WTC11 (cell line): ENCODE measurements at regions not wholly inside any gene's neighbourhood (a gene's known extent, or its start where the extent isn't known, plus 50 kb on each side); places are given as distances from the start of the nearest gene placed in this dataset.

Source experiments
- ATAC-seq: fragments of 200-7000 bp; cut with Tn5 transposase; 2 replicates; pipeline ENCODE4 v1.10.0; 2021; ENCODE audit warnings: mild to moderate bottlenecking, moderate library complexity
- CTCF ChIA-PET: fragments of 300-600 bp; sonication (Branson Sonifier 250); formaldehyde crosslinking; loops from one replicate; lab custom pipeline; 2021; ENCODE audit warnings: antibody characterized with exemption; lab: Charles Lee
- POLR2A ChIA-PET: fragments of 350-600 bp; sonication (Branson Sonifier 250); formaldehyde crosslinking; loops from one replicate; lab custom pipeline; 2021; ENCODE audit warnings: antibody characterized with exemption; lab: Charles Lee
- DNase-seq: peaks from one replicate; pipeline ENCODE4 v3.0.0; 2021; ENCODE audit warnings: low spot score
- H3K27ac Mint-ChIP-seq: 2 replicates; pipeline ENCODE4 v1.8.0; 2021; ENCODE audit warnings: mixed read lengths
- H3K27me3 Mint-ChIP-seq: 2 replicates; pipeline ENCODE4 v1.8.0; 2021; ENCODE audit warnings: low read depth, mild to moderate bottlenecking, moderate library complexity, mixed read lengths
- H3K36me3 Mint-ChIP-seq: 2 replicates; pipeline ENCODE4 v1.8.0; 2021; ENCODE audit warnings: mixed read lengths
- H3K4me1 Mint-ChIP-seq: 2 replicates; pipeline ENCODE4 v1.8.0; 2022; ENCODE audit warnings: mixed read lengths
- H3K4me3 Mint-ChIP-seq: 2 replicates; pipeline ENCODE4 v1.8.0; 2021; ENCODE audit warnings: mild to moderate bottlenecking, moderate library complexity, mixed read lengths
- H3K9me3 Mint-ChIP-seq: 2 replicates; pipeline ENCODE4 v1.8.0; 2021; ENCODE audit warnings: mixed read lengths
- ARID4B ChIP-seq: sonication (generic); formaldehyde crosslinking; IDR thresholded peaks from 2 replicates; pipeline ENCODE4 v1.8.0; 2023; ENCODE audit warnings: missing genetic modification reagents, mild to moderate bottlenecking, borderline replicate concordance
- ATF6 ChIP-seq: sonication (generic); formaldehyde crosslinking; IDR thresholded peaks from 2 replicates; pipeline ENCODE4 v1.8.1; 2023; ENCODE audit warnings: mild to moderate bottlenecking, missing genetic modification reagents
- CTCF ChIP-seq: fragments of 200-600 bp; IDR thresholded peaks from 2 replicates; pipeline ENCODE4 v1.8.0; 2022; ENCODE audit warnings: antibody characterized with exemption
- EMX1 ChIP-seq: fragments of 250-450 bp; sonication (Bioruptor Pico); IDR thresholded peaks from 2 replicates; pipeline ENCODE4 v1.8.0; 2021; ENCODE audit warnings: mild to moderate bottlenecking
- ETV6 ChIP-seq: sonication (generic); formaldehyde crosslinking; IDR thresholded peaks from 2 replicates; pipeline ENCODE4 v1.8.1; 2022; ENCODE audit warnings: mild to moderate bottlenecking, missing genetic modification reagents
- GABPB1 ChIP-seq: sonication (generic); formaldehyde crosslinking; IDR thresholded peaks from 2 replicates; pipeline ENCODE4 v1.8.1; 2023; ENCODE audit warnings: mild to moderate bottlenecking, missing genetic modification reagents
- HMGA2 ChIP-seq: fragments of 250-450 bp; sonication (Bioruptor Pico); IDR thresholded peaks from 2 replicates; pipeline ENCODE4 v1.4.0; 2021; ENCODE audit warnings: mild to moderate bottlenecking, moderate library complexity
- IRF1 ChIP-seq: sonication (generic); formaldehyde crosslinking; IDR thresholded peaks from 2 replicates; pipeline ENCODE4 v1.8.0; 2023; ENCODE audit warnings: missing genetic modification reagents
- JUN ChIP-seq: sonication (generic); formaldehyde crosslinking; IDR thresholded peaks from 2 replicates; pipeline ENCODE4 v1.8.0; 2023; ENCODE audit warnings: mild to moderate bottlenecking, missing genetic modification reagents
- MLX ChIP-seq: sonication (generic); formaldehyde crosslinking; IDR thresholded peaks from 2 replicates; pipeline ENCODE4 v1.8.1; 2023; ENCODE audit warnings: mild to moderate bottlenecking, missing genetic modification reagents, moderate library complexity
- NFYB ChIP-seq: sonication (generic); formaldehyde crosslinking; conservative IDR thresholded peaks from 2 replicates; pipeline ENCODE4 v1.8.0; 2022; ENCODE audit warnings: low read depth, missing genetic modification reagents
- NR3C1 ChIP-seq: sonication (generic); formaldehyde crosslinking; conservative IDR thresholded peaks from 2 replicates; pipeline ENCODE4 v1.8.1; 2023; ENCODE audit warnings: low read depth, mild to moderate bottlenecking, missing genetic modification reagents
- PRDM15 ChIP-seq: sonication (generic); formaldehyde crosslinking; IDR thresholded peaks from 2 replicates; pipeline ENCODE4 v1.8.0; 2022; ENCODE audit warnings: missing genetic modification reagents
- SP1 ChIP-seq: sonication (generic); formaldehyde crosslinking; conservative IDR thresholded peaks from 2 replicates; pipeline ENCODE4 v1.8.1; 2022; ENCODE audit warnings: missing genetic modification reagents
- USF1 ChIP-seq: sonication (generic); formaldehyde crosslinking; IDR thresholded peaks from 2 replicates; pipeline ENCODE4 v1.8.0; 2022; ENCODE audit warnings: mild to moderate bottlenecking, missing genetic modification reagents
- USF2 ChIP-seq: sonication (generic); formaldehyde crosslinking; IDR thresholded peaks from 2 replicates; pipeline ENCODE4 v1.8.1; 2023; ENCODE audit warnings: mild to moderate bottlenecking, missing genetic modification reagents, moderate library complexity
- ZNF121 ChIP-seq: sonication (generic); formaldehyde crosslinking; IDR thresholded peaks from 2 replicates; pipeline ENCODE4 v1.8.0; 2023; ENCODE audit warnings: missing genetic modification reagents
- ZNF219 ChIP-seq: sonication (generic); formaldehyde crosslinking; IDR thresholded peaks from 2 replicates; pipeline ENCODE4 v1.8.0; 2023; ENCODE audit warnings: missing genetic modification reagents, mild to moderate bottlenecking, borderline replicate concordance
- ZNF416 ChIP-seq: fragments of 250-450 bp; sonication (Bioruptor Pico); IDR thresholded peaks from 2 replicates; pipeline ENCODE4 v1.9.0; 2021; ENCODE audit warnings: mild to moderate bottlenecking, inconsistent platforms
- ZSCAN18 ChIP-seq: fragments of 250-450 bp; sonication (Bioruptor Pico); IDR thresholded peaks from 2 replicates; pipeline ENCODE4 v2.1.2; 2022; ENCODE audit warnings: mild to moderate bottlenecking, moderate library complexity

GRCh38 chr19:30086916-30087315 lies 144.9 kb downstream of the URI1 start (continued):
- TF ChIP-seq ARID4B (no peak), EMX1 (CRISPR knock-in tag) (no peak), SP1 (CRISPR knock-in tag) (no peak), MLX (CRISPR knock-in tag) (no peak), NFYB (no peak), USF1 (CRISPR knock-in tag) (no peak), USF2 (CRISPR knock-in tag) (no peak)

- no peak for ATAC-seq
- no peak overlapping the region for H3K4me3 Mint-ChIP-seq
- CTCF ChIA-PET, result no interaction called here
- H3K27me3 Mint-ChIP-seq, result no peaks in the 10 kb centered on the region
- no peak overlapping the region for H3K27ac Mint-ChIP-seq
- no peak for DNase-seq
- H3K9me3 Mint-ChIP-seq, result no peaks in the 10 kb centered on the region
- POLR2A ChIA-PET, result no interaction called here
- H3K36me3 Mint-ChIP-seq, result no peaks in the 10 kb centered on the region
- H3K4me1 Mint-ChIP-seq, result no peaks in the 10 kb centered on the region
- TF ChIP-seq GABPB1 (no peak), PRDM15 (CRISPR knock-in tag) (no peak), ZNF416 (no peak), ETV6 (CRISPR knock-in tag) (no peak), HMGA2 (CRISPR knock-in tag) (no peak), NR3C1 (no peak), CTCF (no peak), SP1 (CRISPR knock-in tag) (no peak), EMX1 (CRISPR knock-in tag) (no peak), IRF1 (CRISPR knock-in tag) (no peak), ZNF219 (CRISPR knock-in tag) (no peak), ZNF121 (CRISPR knock-in tag) (no peak), ATF6 (CRISPR knock-in tag) (no peak), JUN (CRISPR knock-in tag) (no peak), ZSCAN18 (no peak)
These were observed 145.5 kb downstream of the URI1 start for GRCh38 chr19:30087381-30088138.
